IMR-90 (cell line): ENCODE measurements at regions not wholly inside any gene's neighbourhood (a gene's known extent, or its start where the extent isn't known, plus 50 kb on each side); places are given as distances from the start of the nearest gene placed in this dataset.

Experiments
- ATAC-seq: fragments of 200-7000 bp; cut with Tn5 transposase; 2 replicates; pipeline ENCODE4 v1.9.1; 2020; ENCODE audit warnings: low read depth, mild to moderate bottlenecking, moderate library complexity
- BruUV-seq: library from RNA; stranded (reverse); fragments of 400-500 nt; replicated peaks from 2 replicates; lab custom pipeline; 2021; lab: Mats Ljungman, UMichigan
- CTCF ChIA-PET: fragments of 300-600 bp; formaldehyde crosslinking; extraction: SDS; loops from one replicate; lab custom pipeline; 2021; ENCODE audit warnings: antibody characterized with exemption; lab: Yijun Ruan, JAX
- POLR2A ChIA-PET: fragments of 300-600 bp; sonication (Branson Sonifier 250); formaldehyde crosslinking; loops from one replicate; lab custom pipeline; 2022; ENCODE audit warnings: antibody characterized with exemption; ENCODE audit not compliant: unreplicated experiment; lab: Charles Lee
- DNase-seq: peaks from one replicate; pipeline ENCODE4 v3.0.0; 2013
- H2AFZ ChIP-seq: replicated peaks from 2 replicates; pipeline ENCODE3; 2013; ENCODE audit warnings: low read length, mild to moderate bottlenecking; ENCODE audit not compliant: poor library complexity
- H2AK5ac ChIP-seq: 2 replicates; pipeline ENCODE4 v1.6.1; 2013; ENCODE audit warnings: low read depth, low read length, inconsistent platforms
- H2AK9ac ChIP-seq: replicated peaks from 2 replicates; pipeline ENCODE3; 2013; ENCODE audit warnings: mild to moderate bottlenecking, low read depth, low read length, moderate library complexity; ENCODE audit not compliant: poor library complexity
- H2BK120ac ChIP-seq: 2 replicates; pipeline ENCODE4 v1.6.1; 2013; ENCODE audit warnings: low read depth, low read length, inconsistent platforms
- H2BK15ac ChIP-seq: 3 replicates; pipeline ENCODE4 v1.6.1; 2013; ENCODE audit warnings: low read depth, low read length, inconsistent platforms
- H2BK20ac ChIP-seq: 2 replicates; pipeline ENCODE4 v1.6.1; 2013; ENCODE audit warnings: low read depth, mild to moderate bottlenecking, inconsistent platforms, low read length, moderate library complexity
- H2BK5ac ChIP-seq: 2 replicates; pipeline ENCODE4 v1.6.1; 2013; ENCODE audit warnings: mild to moderate bottlenecking, low read depth, low read length, inconsistent platforms; ENCODE audit not compliant: poor library complexity, severe bottlenecking
- H3K14ac ChIP-seq: replicated peaks from 2 replicates; pipeline ENCODE4 v1.6.1; 2013; ENCODE audit warnings: low read depth, low read length, inconsistent platforms
- H3K18ac ChIP-seq: 2 replicates; pipeline ENCODE4 v1.6.1; 2013; ENCODE audit warnings: low read depth, low read length, control low read depth
- H3K23ac ChIP-seq: 2 replicates; pipeline ENCODE4 v1.6.1; 2013; ENCODE audit warnings: low read depth, low read length, inconsistent platforms
- H3K27ac ChIP-seq: 2 replicates; pipeline ENCODE4 v1.5.1; 2013; ENCODE audit warnings: mild to moderate bottlenecking, control low read depth, low read length; ENCODE audit not compliant: insufficient read depth
- H3K27me3 ChIP-seq: 2 replicates; pipeline ENCODE4 v1.6.1; 2013; ENCODE audit warnings: low read length; ENCODE audit not compliant: control insufficient read depth, insufficient read depth
- H3K36me3 ChIP-seq: 2 replicates; pipeline ENCODE4 v1.6.1; 2013; ENCODE audit warnings: low read length, mixed read lengths; ENCODE audit not compliant: control insufficient read depth, insufficient read depth
- H3K4ac ChIP-seq: 2 replicates; pipeline ENCODE4 v1.6.1; 2013; ENCODE audit warnings: low read depth, low read length, inconsistent platforms
- H3K4me1 ChIP-seq: 2 replicates; pipeline ENCODE4 v1.6.1; 2013; ENCODE audit warnings: low read length, mixed read lengths; ENCODE audit not compliant: control insufficient read depth, insufficient read depth
- H3K4me2 ChIP-seq: 2 replicates; pipeline ENCODE4 v1.6.1; 2013; ENCODE audit warnings: low read depth, mild to moderate bottlenecking, control low read depth, low read length, moderate library complexity
- H3K4me3 ChIP-seq: 2 replicates; pipeline ENCODE4 v1.5.1; 2013; ENCODE audit warnings: low read depth, mild to moderate bottlenecking, control low read depth, low read length, moderate library complexity; ENCODE audit not compliant: insufficient read depth
- H3K56ac ChIP-seq: 2 replicates; pipeline ENCODE4 v1.6.1; 2013; ENCODE audit warnings: low read length, inconsistent platforms; ENCODE audit not compliant: insufficient read depth; ENCODE audit errors: extremely low read depth
- H3K79me1 ChIP-seq, 2 experiments: 2 replicates each; pipeline ENCODE4 v1.6.1; 2013; ENCODE audit warnings: low read length in 2 of 2, inconsistent platforms in 1 of 2, low read depth in 1 of 2
- H3K9ac ChIP-seq: 2 replicates; pipeline ENCODE4 v1.6.1; 2013; ENCODE audit warnings: low read depth, low read length, control low read depth
- H3K9me1 ChIP-seq: 2 replicates; pipeline ENCODE4 v1.6.1; 2013; ENCODE audit warnings: low read length, inconsistent platforms; ENCODE audit not compliant: insufficient read depth
- H3K9me3 ChIP-seq: 2 replicates; pipeline ENCODE4 v1.6.1; 2013; ENCODE audit warnings: low read length; ENCODE audit not compliant: control insufficient read depth, insufficient read depth
- H4K20me1 ChIP-seq: 2 replicates; pipeline ENCODE4 v1.6.1; 2013; ENCODE audit warnings: low read length, inconsistent platforms; ENCODE audit not compliant: insufficient read depth
- H4K5ac ChIP-seq: 2 replicates; pipeline ENCODE4 v1.6.1; 2013; ENCODE audit warnings: mild to moderate bottlenecking, low read depth, low read length, control low read depth
- H4K8ac ChIP-seq, 2 experiments: 2 replicates each; pipeline ENCODE4 v1.6.1; 2013; ENCODE audit warnings: low read depth in 2 of 2, low read length in 2 of 2, control low read depth in 1 of 2, inconsistent platforms in 1 of 2
- H4K91ac ChIP-seq: 2 replicates; pipeline ENCODE4 v1.6.1; 2013; ENCODE audit warnings: low read depth, low read length, inconsistent platforms; ENCODE audit not compliant: insufficient read depth
- BHLHE40 ChIP-seq: fragments of 150-350 bp; IDR thresholded peaks from 2 replicates; pipeline ENCODE4 v1.6.1; 2016; ENCODE audit warnings: mild to moderate bottlenecking, low read depth, low read length
- CEBPB ChIP-seq: IDR thresholded peaks from 2 replicates; pipeline ENCODE4 v1.6.1; 2012; ENCODE audit warnings: low read depth, low read length, improper control_type of control experiment
- CHD1 ChIP-seq: IDR thresholded peaks from 2 replicates; pipeline ENCODE4 v1.6.1; 2012; ENCODE audit warnings: low read depth, low read length, improper control_type of control experiment
- FOS ChIP-seq: fragments of 150-350 bp; IDR thresholded peaks from 2 replicates; pipeline ENCODE4 v1.6.1; 2016; ENCODE audit warnings: low read depth, low read length
- MAFK ChIP-seq: IDR thresholded peaks from 2 replicates; pipeline ENCODE4 v1.6.1; 2012; ENCODE audit warnings: low read depth, low read length, improper control_type of control experiment
- MAZ ChIP-seq: IDR thresholded peaks from 2 replicates; pipeline ENCODE4 v1.6.1; 2012; ENCODE audit warnings: low read depth, mild to moderate bottlenecking, low read length, improper control_type of control experiment, moderate library complexity, borderline replicate concordance
- MXI1 ChIP-seq: IDR thresholded peaks from 2 replicates; pipeline ENCODE4 v1.6.1; 2012; ENCODE audit warnings: low read depth, mild to moderate bottlenecking, low read length, moderate library complexity, borderline replicate concordance
- NFE2L2 ChIP-seq: fragments of 150-350 bp; IDR thresholded peaks from 2 replicates; pipeline ENCODE4 v1.6.1; 2016; ENCODE audit warnings: low read depth, mild to moderate bottlenecking, low read length
- POLR2A ChIP-seq: IDR thresholded peaks from 2 replicates; pipeline ENCODE4 v1.6.1; 2012; ENCODE audit warnings: mild to moderate bottlenecking, low read depth, low read length
- RAD21 ChIP-seq: IDR thresholded peaks from 2 replicates; pipeline ENCODE4 v1.6.1; 2012; ENCODE audit warnings: low read length, improper control_type of control experiment
- RCOR1 ChIP-seq: IDR thresholded peaks from 2 replicates; pipeline ENCODE4 v1.6.1; 2012; ENCODE audit warnings: mild to moderate bottlenecking, low read length, improper control_type of control experiment; ENCODE audit not compliant: insufficient replicate concordance
- RFX5 ChIP-seq: IDR thresholded peaks from 2 replicates; pipeline ENCODE4 v1.8.0; 2012; ENCODE audit warnings: low read depth, mild to moderate bottlenecking, low read length, moderate library complexity
- SMC3 ChIP-seq: fragments of 150-350 bp; IDR thresholded peaks from 2 replicates; pipeline ENCODE4 v1.6.1; 2016; ENCODE audit warnings: low read depth, mild to moderate bottlenecking, antibody characterized with exemption, low read length, moderate library complexity
- WGBS, 2 experiments: methylation state at CpG; one replicate each; pipeline versions ENCODE4 v1.1.5 to v1.1.7; 2013; ENCODE audit warnings: missing lambda C conversion rate in 2 of 2; ENCODE audit not compliant: insufficient read length in 1 of 2; ENCODE audit errors: extremely low coverage in 2 of 2; 5-methylcytosine and 5-hydroxymethylcytosine counted together
- dilution Hi-C: fragments of 300-500 bp; cut with HindIII; formaldehyde crosslinking; loops from one replicate; pipeline ENCODE4 v1.14.3; 2018; ENCODE audit warnings: low sequenced_read_pairs; ENCODE audit not compliant: unreplicated experiment
- in situ Hi-C: fragments of 300-500 bp; cut with MboI; formaldehyde crosslinking; loops from 3 replicates; pipeline ENCODE4 v1.14.3; 2019; ENCODE audit warnings: low sequenced_read_pairs, inconsistent platforms, mixed read lengths
- intact Hi-C: fragments of 100-400 bp; cut with micrococcal nuclease; formaldehyde crosslinking; loops from 2 replicates; pipeline ENCODE4 v1.10.0; 2022
- TF ChIP-seq, protein P1 (sequence below): conservative IDR thresholded peaks from 2 replicates; pipeline ENCODE4 v1.5.1; 2012; ENCODE audit warnings: mild to moderate bottlenecking, low read depth, low read length, improper control_type of control experiment
- TF ChIP-seq, protein P2 (sequence below): fragments of 150-350 bp; IDR thresholded peaks from 2 replicates; pipeline ENCODE4 v1.6.1; 2016; ENCODE audit warnings: low read depth, mild to moderate bottlenecking, low read length, moderate library complexity, borderline replicate concordance
- TF ChIP-seq, protein P3 (sequence below): fragments of 150-350 bp; IDR thresholded peaks from 2 replicates; pipeline ENCODE4 v1.6.1; 2017; ENCODE audit warnings: mild to moderate bottlenecking, antibody characterized with exemption, low read length, low read depth

DNA sequence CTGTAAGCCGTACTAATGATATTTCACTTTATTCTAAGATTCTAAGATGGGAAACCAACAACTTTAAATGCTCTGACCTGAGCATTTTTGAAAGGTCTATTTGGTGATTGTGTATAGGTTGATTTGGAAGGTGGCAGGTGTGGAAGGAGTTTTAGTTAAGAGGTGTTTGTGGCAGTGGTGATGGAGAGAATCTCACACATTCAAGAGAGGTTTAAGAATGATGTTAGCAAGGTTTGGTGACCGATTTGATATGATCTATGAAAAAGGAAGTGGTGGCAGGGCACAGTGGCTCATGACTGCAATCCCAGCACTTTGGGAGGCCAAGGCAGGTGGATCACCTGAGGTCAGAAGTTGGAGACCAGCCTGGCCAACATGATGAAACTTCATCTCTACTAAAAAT, 319.2 kb upstream of the CD180 start:
- dilution Hi-C loops: no loop called here
- in situ Hi-C loops: no loop called here
- no CpG with 5 or more reads among the region's 2 CpGs for WGBS, 2 experiments

More for the DNA sequence above, 319.2 kb upstream of the CD180 start:
- intact Hi-C loops: no loop called here
- no peak overlapping the region for H3K27ac ChIP-seq
- H4K91ac ChIP-seq: no peak overlapping the region
- no peaks in the 10 kb centered on the region for H3K36me3 ChIP-seq
- H2AK5ac ChIP-seq: no peak overlapping the region
- H4K5ac ChIP-seq: no peak overlapping the region
- H3K79me1 ChIP-seq: no peaks in the 10 kb centered on the region
- no peak overlapping the region for H3K4ac ChIP-seq
- no peak overlapping the region for H3K4me2 ChIP-seq
- no peak overlapping the region for H2AFZ ChIP-seq
- H3K9ac ChIP-seq: no peak overlapping the region
- ChIA-PET POLR2A (no interaction called here), CTCF (interaction anchor here (0.7 kb wide), 1 partner anchor 159 kb away, joined by 4 read pairs; no protein-coding TSS in a partner anchor)
- H2BK5ac ChIP-seq: no peak overlapping the region
- no peak overlapping the region for H3K23ac ChIP-seq
- no peaks in the 10 kb centered on the region for H3K4me1 ChIP-seq
- H3K4me3 ChIP-seq: no peak overlapping the region
- TF ChIP-seq CHD1 (no peak), RAD21 (no peak), NFE2L2 (no peak), MXI1 (no peak), MAZ (no peak), POLR2A (no peak), RCOR1 (no peak), CEBPB (no peak), FOS (no peak), MAFK (no peak), BHLHE40 (no peak), RFX5 (no peak), SMC3 (no peak)
- TF ChIP-seq, protein P1, sequence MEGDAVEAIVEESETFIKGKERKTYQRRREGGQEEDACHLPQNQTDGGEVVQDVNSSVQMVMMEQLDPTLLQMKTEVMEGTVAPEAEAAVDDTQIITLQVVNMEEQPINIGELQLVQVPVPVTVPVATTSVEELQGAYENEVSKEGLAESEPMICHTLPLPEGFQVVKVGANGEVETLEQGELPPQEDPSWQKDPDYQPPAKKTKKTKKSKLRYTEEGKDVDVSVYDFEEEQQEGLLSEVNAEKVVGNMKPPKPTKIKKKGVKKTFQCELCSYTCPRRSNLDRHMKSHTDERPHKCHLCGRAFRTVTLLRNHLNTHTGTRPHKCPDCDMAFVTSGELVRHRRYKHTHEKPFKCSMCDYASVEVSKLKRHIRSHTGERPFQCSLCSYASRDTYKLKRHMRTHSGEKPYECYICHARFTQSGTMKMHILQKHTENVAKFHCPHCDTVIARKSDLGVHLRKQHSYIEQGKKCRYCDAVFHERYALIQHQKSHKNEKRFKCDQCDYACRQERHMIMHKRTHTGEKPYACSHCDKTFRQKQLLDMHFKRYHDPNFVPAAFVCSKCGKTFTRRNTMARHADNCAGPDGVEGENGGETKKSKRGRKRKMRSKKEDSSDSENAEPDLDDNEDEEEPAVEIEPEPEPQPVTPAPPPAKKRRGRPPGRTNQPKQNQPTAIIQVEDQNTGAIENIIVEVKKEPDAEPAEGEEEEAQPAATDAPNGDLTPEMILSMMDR: no peak
- TF ChIP-seq, protein P2, sequence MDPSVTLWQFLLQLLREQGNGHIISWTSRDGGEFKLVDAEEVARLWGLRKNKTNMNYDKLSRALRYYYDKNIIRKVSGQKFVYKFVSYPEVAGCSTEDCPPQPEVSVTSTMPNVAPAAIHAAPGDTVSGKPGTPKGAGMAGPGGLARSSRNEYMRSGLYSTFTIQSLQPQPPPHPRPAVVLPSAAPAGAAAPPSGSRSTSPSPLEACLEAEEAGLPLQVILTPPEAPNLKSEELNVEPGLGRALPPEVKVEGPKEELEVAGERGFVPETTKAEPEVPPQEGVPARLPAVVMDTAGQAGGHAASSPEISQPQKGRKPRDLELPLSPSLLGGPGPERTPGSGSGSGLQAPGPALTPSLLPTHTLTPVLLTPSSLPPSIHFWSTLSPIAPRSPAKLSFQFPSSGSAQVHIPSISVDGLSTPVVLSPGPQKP: no peak
- TF ChIP-seq, protein P3, sequence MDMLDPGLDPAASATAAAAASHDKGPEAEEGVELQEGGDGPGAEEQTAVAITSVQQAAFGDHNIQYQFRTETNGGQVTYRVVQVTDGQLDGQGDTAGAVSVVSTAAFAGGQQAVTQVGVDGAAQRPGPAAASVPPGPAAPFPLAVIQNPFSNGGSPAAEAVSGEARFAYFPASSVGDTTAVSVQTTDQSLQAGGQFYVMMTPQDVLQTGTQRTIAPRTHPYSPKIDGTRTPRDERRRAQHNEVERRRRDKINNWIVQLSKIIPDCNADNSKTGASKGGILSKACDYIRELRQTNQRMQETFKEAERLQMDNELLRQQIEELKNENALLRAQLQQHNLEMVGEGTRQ: no peak
- no peaks in the 10 kb centered on the region for H3K9me1 ChIP-seq
- no peak overlapping the region for H4K8ac ChIP-seq
- H2BK15ac ChIP-seq: no peak overlapping the region
- H3K14ac ChIP-seq: no peak overlapping the region
- H2AK9ac ChIP-seq: no peak overlapping the region
- no peaks in the 10 kb centered on the region for H3K27me3 ChIP-seq
- ATAC-seq (no peak), DNase-seq (no peak)
- no peak overlapping the region for H2BK20ac ChIP-seq
- H4K20me1 ChIP-seq: no peaks in the 10 kb centered on the region
- BruUV-seq: no TSS peak
- H3K18ac ChIP-seq: no peak overlapping the region
- no peak overlapping the region for H3K56ac ChIP-seq
- H2BK120ac ChIP-seq: no peak overlapping the region
- H3K9me3 ChIP-seq: no peaks in the 10 kb centered on the region
